Fibroblast of the aortic adventitia (primary cell): ENCODE measurements at regions not wholly inside any gene's neighbourhood (a gene's known extent, or its start where the extent isn't known, plus 50 kb on each side); places are given as distances from the start of the nearest gene placed in this dataset.
"Not testable (repeated sequence)": the region's sequence is repeated elsewhere in the genome, so short reads cannot be mapped to it uniquely, and the experiment has no call there.

ENCODE experiments used
- DNase-seq: peaks from one replicate; pipeline ENCODE4 v3.0.0-alpha.2; 2010; ENCODE audit warnings: low read depth
- H3K4me3 ChIP-seq: 2 replicates; pipeline ENCODE4 v1.5.1; 2011; ENCODE audit warnings: low read depth, mild to moderate bottlenecking, control low read depth, low read length, moderate library complexity
- TF ChIP-seq, protein P1 (sequence below): IDR thresholded peaks from 2 replicates; pipeline ENCODE4 v1.5.1; 2011; ENCODE audit warnings: mild to moderate bottlenecking, low read length, control low read depth, inconsistent platforms; ENCODE audit not compliant: insufficient read depth

GRCh38 chr5:75885321-75885720, 168.1 kb upstream of the POC5 start:
- H3K4me3 ChIP-seq = no peak overlapping the region
- DNase-seq = no peak
- TF ChIP-seq, protein P1, sequence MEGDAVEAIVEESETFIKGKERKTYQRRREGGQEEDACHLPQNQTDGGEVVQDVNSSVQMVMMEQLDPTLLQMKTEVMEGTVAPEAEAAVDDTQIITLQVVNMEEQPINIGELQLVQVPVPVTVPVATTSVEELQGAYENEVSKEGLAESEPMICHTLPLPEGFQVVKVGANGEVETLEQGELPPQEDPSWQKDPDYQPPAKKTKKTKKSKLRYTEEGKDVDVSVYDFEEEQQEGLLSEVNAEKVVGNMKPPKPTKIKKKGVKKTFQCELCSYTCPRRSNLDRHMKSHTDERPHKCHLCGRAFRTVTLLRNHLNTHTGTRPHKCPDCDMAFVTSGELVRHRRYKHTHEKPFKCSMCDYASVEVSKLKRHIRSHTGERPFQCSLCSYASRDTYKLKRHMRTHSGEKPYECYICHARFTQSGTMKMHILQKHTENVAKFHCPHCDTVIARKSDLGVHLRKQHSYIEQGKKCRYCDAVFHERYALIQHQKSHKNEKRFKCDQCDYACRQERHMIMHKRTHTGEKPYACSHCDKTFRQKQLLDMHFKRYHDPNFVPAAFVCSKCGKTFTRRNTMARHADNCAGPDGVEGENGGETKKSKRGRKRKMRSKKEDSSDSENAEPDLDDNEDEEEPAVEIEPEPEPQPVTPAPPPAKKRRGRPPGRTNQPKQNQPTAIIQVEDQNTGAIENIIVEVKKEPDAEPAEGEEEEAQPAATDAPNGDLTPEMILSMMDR = no peak

DNA sequence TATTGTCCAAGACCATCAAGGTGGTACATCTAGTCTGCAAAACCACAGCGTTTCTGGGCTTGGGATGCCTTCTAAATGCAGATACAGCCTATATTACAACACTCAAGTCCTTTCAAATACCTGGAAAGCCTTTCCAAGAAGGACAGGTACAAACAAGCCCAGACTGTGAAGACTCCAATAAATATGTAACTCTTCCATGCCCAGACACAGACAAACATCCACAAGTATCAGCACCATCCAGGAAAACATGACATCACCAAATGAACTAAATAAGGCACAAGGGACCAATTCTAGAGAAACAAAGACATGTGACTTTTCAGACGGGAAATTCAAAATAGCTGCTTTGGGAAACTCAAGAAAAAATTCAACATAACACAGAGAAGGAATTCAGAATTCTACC, 152.7 kb upstream of the POC5 start:
- no peak overlapping the region for H3K4me3 ChIP-seq
- DNase-seq = no peak
- TF ChIP-seq, protein P1 = no peak

DNA sequence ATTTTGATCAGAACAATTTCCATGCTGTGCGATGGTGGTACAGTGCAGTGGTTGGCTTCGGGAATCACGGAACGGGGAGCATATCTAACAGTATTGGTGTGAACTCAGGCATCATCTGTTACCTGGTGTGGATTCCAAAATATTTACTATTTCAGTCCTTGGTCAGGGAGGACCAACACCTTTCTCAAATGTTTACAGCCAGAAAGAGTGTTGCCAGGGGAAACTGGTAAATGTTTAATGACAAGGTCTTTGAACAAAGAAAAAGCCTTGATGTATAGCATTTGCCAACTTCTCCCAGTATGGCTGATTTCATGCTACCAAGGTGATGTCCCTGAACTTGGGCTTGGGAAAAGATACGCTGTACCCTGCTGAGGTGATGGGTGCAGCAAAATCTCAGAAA, 145.6 kb upstream of the POC5 start:
- DNase-seq = no peak
- TF ChIP-seq, protein P1 = no peak
- H3K4me3 ChIP-seq = no peak overlapping the region

- not testable (repeated sequence) for H3K4me3 ChIP-seq, DNase-seq
Observed at GRCh38 chr5:75859621-75860020, 142.4 kb upstream of the POC5 start.

DNA sequence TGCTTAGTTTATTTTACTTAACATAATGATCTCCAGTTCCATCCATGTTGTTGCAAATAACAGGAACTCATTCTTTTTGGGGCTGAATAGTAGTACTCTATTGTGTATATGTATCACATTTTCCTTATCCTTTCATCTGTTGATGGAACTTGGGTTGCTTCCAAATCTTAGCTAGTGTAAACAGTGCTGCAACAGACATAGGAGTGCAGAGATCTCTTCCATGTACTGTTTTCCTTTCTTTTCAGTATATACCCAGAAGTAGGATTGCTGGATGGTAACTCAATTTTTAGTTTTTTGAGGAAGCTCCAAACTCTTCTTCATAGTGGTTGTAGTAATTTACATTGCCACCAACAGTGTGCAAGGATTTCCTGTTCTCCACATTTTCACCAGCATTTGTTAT, 138.8 kb upstream of the POC5 start:
- DNase-seq = no peak

DNA sequence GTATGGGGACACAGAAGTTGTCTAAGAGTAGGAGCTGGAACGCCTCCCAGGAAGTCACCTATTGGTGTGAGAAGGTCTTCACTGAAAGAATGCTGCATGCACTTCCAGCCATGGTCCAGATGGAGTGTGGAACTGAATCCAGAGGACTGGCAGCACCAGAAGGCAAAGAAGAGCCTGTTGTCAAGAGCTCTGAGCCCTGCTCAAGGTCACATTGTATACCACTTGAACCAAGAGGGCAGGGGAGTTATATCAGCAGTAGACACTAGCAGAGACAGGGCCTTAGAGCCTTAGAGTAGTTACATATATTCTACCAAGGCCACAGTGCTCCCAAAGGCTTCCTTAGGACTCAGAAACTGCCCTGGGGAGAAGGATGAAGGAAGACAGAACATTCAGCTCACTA, 130.8 kb upstream of the POC5 start:
- no peak overlapping the region for H3K4me3 ChIP-seq
- DNase-seq = no peak
- TF ChIP-seq, protein P1 = no peak

More for the DNA sequence above, 138.8 kb upstream of the POC5 start:
- no peak overlapping the region for H3K4me3 ChIP-seq
- TF ChIP-seq, protein P1 = no peak

- H3K4me3 ChIP-seq = no peak overlapping the region
- TF ChIP-seq, protein P1 = no peak
- DNase-seq = no peak
Observed at GRCh38 chr5:75847561-75848021, 130.4 kb upstream of the POC5 start.

DNA sequence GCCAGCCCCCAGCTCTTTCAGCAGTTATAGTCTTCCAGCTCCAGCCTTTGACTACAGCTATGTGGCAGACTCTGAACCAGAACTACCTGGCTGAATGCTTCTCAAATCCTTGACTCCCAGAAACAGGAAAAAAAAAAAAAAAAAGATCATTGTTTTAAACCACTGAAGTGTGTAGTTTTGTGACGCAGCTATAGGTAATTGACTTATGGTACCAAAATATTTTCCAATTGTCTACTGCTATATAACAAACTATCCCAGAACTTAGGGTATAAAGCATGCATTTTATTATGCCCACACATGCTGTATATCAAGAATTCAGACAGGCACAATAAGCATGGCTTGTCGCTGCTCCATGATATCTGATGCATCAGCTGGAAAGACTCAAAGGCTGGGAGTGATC, 127.1 kb upstream of the POC5 start:
- no peak for DNase-seq
- TF ChIP-seq, protein P1 = no peak
- H3K4me3 ChIP-seq = no peak overlapping the region
